ENCODE measurements at regions not wholly inside any gene's neighbourhood (a gene's known extent, or its start where the extent isn't known, plus 50 kb on each side); places are given as distances from the start of the nearest gene placed in this dataset.

DNA sequence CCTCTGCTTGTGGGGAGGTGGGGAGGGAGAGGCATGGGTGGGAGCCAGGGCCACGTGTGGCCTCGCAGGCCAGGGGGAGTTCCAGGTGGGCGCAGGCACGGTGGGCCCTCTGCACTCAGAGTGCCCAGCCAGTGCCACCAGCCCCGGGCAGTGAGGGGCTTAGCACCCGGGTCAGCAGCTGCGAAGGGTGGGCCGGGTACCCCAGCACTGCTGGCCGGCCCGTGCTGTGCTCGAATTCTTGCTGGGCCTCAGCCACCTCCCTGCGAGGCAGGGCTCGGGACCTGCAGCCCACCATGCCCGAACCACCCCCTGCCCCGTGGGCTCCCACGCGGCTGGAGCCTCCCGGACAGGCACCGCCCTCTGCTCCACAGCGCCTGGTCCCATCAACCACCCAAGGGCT lies 1277.2 kb downstream of the JRKL start:
- Mint-ChIP-seq H3K27me3 (ENCODE audit: low read depth in 3 of 3) (peaks cover 0 to 3% (median 0%) of the 10 kb centered on the region in 3 donors), H3K4me3 (no peak overlapping the region), H3K4me1 (no peaks in the 10 kb centered on the region), H3K9me3 (peaks cover 0 to 14% (median 3%) of the 10 kb centered on the region in 7 donors), H3K36me3 (no peaks in the 10 kb centered on the region), H3K27ac (no peak overlapping the region)
- no peak overlapping the region for H3K27ac ChIP-seq (ENCODE audit: low read depth in 1 of 2, low read length in 2 of 2)
- no peak overlapping the region for H3K4me2 ChIP-seq (replicated peaks; ENCODE audit: extremely low read depth, low read length, poor library complexity, severe bottlenecking)
- no peaks in the 10 kb centered on the region for H4K20me1 ChIP-seq (ENCODE audit: insufficient read depth, low read length)
- peaks cover 0 to 18% of the 10 kb centered on the region in 2 donors for H3K9me3 ChIP-seq (replicated peaks in 1 of 2; ENCODE audit: control insufficient read depth in 1 of 2, insufficient read depth in 1 of 2, low read length in 2 of 2)
- TF ChIP-seq CTCF (IDR thresholded peaks at IDR 0.05), result no peak
- no peaks in the 10 kb centered on the region for H3K27me3 ChIP-seq (ENCODE audit: control insufficient read depth in 2 of 2, insufficient read depth in 2 of 2, low read length in 2 of 2)
- DNase-seq, result no peak
- no peak overlapping the region for H3K9ac ChIP-seq (ENCODE audit: insufficient read depth, low read length, poor library complexity, severe bottlenecking)
- no peak overlapping the region for H3K4me3 ChIP-seq (replicated peaks in 1 of 3; ENCODE audit: low read depth in 2 of 3, low read length in 3 of 3)
- no peak overlapping the region for H2AFZ ChIP-seq (ENCODE audit: insufficient read depth, low read depth, low read length, poor library complexity, severe bottlenecking)
- H3K79me2 ChIP-seq (ENCODE audit: insufficient read depth, low read length), result no peaks in the 10 kb centered on the region
- intact Hi-C loops (cut with micrococcal nuclease), result no loop called here
- H3K4me1 ChIP-seq (ENCODE audit: control insufficient read depth in 1 of 2, insufficient read depth in 2 of 2, low read length in 2 of 2), result no peaks in the 10 kb centered on the region
- H3K36me3 ChIP-seq (replicated peaks in 1 of 2; ENCODE audit: control insufficient read depth in 1 of 2, insufficient read depth in 2 of 2, low read length in 2 of 2), result no peaks in the 10 kb centered on the region
- WGBS (ENCODE audit: insufficient coverage), result 93% methylated on average over 18 of the region's 20 CpGs

GRCh38 chr11:97683733-97684132 lies 1293.9 kb downstream of the JRKL start:
- no peak overlapping the region for H3K9ac ChIP-seq (ENCODE audit: insufficient read depth, low read length, poor library complexity, severe bottlenecking)
- no peak for TF ChIP-seq CTCF (IDR thresholded peaks at IDR 0.05)
- no peaks in the 10 kb centered on the region for H4K20me1 ChIP-seq (ENCODE audit: insufficient read depth, low read length)
- no peak overlapping the region for H2AFZ ChIP-seq (ENCODE audit: insufficient read depth, low read depth, low read length, poor library complexity, severe bottlenecking)
- intact Hi-C loops (cut with micrococcal nuclease), result no loop called here
- no peaks in the 10 kb centered on the region for H3K36me3 ChIP-seq (replicated peaks in 1 of 2; ENCODE audit: control insufficient read depth in 1 of 2, insufficient read depth in 2 of 2, low read length in 2 of 2)
- no peaks in the 10 kb centered on the region for H3K27me3 ChIP-seq (ENCODE audit: control insufficient read depth in 2 of 2, insufficient read depth in 2 of 2, low read length in 2 of 2)
- no peaks in the 10 kb centered on the region for H3K4me1 Mint-ChIP-seq
- H3K27ac Mint-ChIP-seq, result no peak overlapping the region
- WGBS (ENCODE audit: insufficient coverage), result 42% methylated on average over 2 of the region's 2 CpGs
- no peaks in the 10 kb centered on the region for H3K27me3 Mint-ChIP-seq (ENCODE audit: low read depth in 3 of 3)
- H3K9me3 ChIP-seq (replicated peaks in 1 of 2; ENCODE audit: control insufficient read depth in 1 of 2, insufficient read depth in 1 of 2, low read length in 2 of 2), result peaks cover 0 to 16% of the 10 kb centered on the region in 2 donors
- H3K4me3 Mint-ChIP-seq, result no peak overlapping the region
- H3K79me2 ChIP-seq (ENCODE audit: insufficient read depth, low read length), result no peaks in the 10 kb centered on the region
- no peaks in the 10 kb centered on the region for H3K36me3 Mint-ChIP-seq
- no peak overlapping the region for H3K4me2 ChIP-seq (replicated peaks; ENCODE audit: extremely low read depth, low read length, poor library complexity, severe bottlenecking)
- no peak overlapping the region for H3K4me3 ChIP-seq (replicated peaks in 1 of 3; ENCODE audit: low read depth in 2 of 3, low read length in 3 of 3)
- no peaks in the 10 kb centered on the region for H3K4me1 ChIP-seq (ENCODE audit: control insufficient read depth in 1 of 2, insufficient read depth in 2 of 2, low read length in 2 of 2)
- H3K9me3 Mint-ChIP-seq, result peaks cover 0 to 13% (median 4%) of the 10 kb centered on the region in 7 donors
- no peak overlapping the region for H3K27ac ChIP-seq (ENCODE audit: low read depth in 1 of 2, low read length in 2 of 2)
- no peak for DNase-seq

All from CD14-positive monocyte (primary cell).